ENCODE measurements at regions not wholly inside any gene's neighbourhood (a gene's known extent, or its start where the extent isn't known, plus 50 kb on each side); places are given as distances from the start of the nearest gene placed in this dataset.

- H3K4me3 ChIP-seq (ENCODE audit: low read depth, low read length) = no peak overlapping the region
- TF ChIP-seq CTCF (IDR thresholded peaks at IDR 0.05; ENCODE audit: low read depth, low read length) = no peak
- in situ Hi-C loops (cut with HindIII; ENCODE audit: low sequenced_read_pairs) = no loop called here
- no peak for DNase-seq (ENCODE audit: low read depth, low spot score)
Observed at GRCh38 chr7:52936750-52937149, 98.7 kb upstream of the POM121L12 start.

- no peak for DNase-seq (ENCODE audit: low read depth, low spot score)
- TF ChIP-seq CTCF (IDR thresholded peaks at IDR 0.05; ENCODE audit: low read depth, low read length) = no peak
- no peak overlapping the region for H3K4me3 ChIP-seq (ENCODE audit: low read depth, low read length)
- in situ Hi-C loops (cut with HindIII; ENCODE audit: low sequenced_read_pairs) = no loop called here
Observed at GRCh38 chr7:52928591-52928990, 106.8 kb upstream of the POM121L12 start.

- no peak for TF ChIP-seq CTCF (IDR thresholded peaks at IDR 0.05; ENCODE audit: low read depth, low read length)
- in situ Hi-C loops (cut with HindIII; ENCODE audit: low sequenced_read_pairs) = no loop called here
- DNase-seq (ENCODE audit: low read depth, low spot score) = no peak
- H3K4me3 ChIP-seq (ENCODE audit: low read depth, low read length) = no peak overlapping the region
Observed at GRCh38 chr7:52925332-52925731, 110.1 kb upstream of the POM121L12 start.

- no peak overlapping the region for H3K4me3 ChIP-seq (ENCODE audit: low read depth, low read length)
- no peak for TF ChIP-seq CTCF (IDR thresholded peaks at IDR 0.05; ENCODE audit: low read depth, low read length)
- in situ Hi-C loops (cut with HindIII; ENCODE audit: low sequenced_read_pairs) = no loop called here
- DNase-seq (ENCODE audit: low read depth, low spot score) = no peak
Observed at GRCh38 chr7:52920977-52921376, 114.5 kb upstream of the POM121L12 start.

- TF ChIP-seq CTCF (IDR thresholded peaks at IDR 0.05; ENCODE audit: low read depth, low read length) = peak; percentile 37
- DNase-seq (ENCODE audit: low read depth, low spot score) = no peak
- in situ Hi-C loops (cut with HindIII; ENCODE audit: low sequenced_read_pairs) = no loop called here
- H3K4me3 ChIP-seq (ENCODE audit: low read depth, low read length) = no peak overlapping the region
Observed at GRCh38 chr7:52917982-52918578, 117.4 kb upstream of the POM121L12 start.

GRCh38 chr7:52911795-52912194 is 123.6 kb upstream of the POM121L12 start:
- H3K4me3 ChIP-seq (ENCODE audit: low read depth, low read length) = no peak overlapping the region
- in situ Hi-C loops (cut with HindIII; ENCODE audit: low sequenced_read_pairs) = no loop called here
- TF ChIP-seq CTCF (IDR thresholded peaks at IDR 0.05; ENCODE audit: low read depth, low read length) = no peak
- no peak for DNase-seq (ENCODE audit: low read depth, low spot score)

GRCh38 chr7:52911326-52911725 is 124.1 kb upstream of the POM121L12 start:
- no peak overlapping the region for H3K4me3 ChIP-seq (ENCODE audit: low read depth, low read length)
- in situ Hi-C loops (cut with HindIII; ENCODE audit: low sequenced_read_pairs) = no loop called here
- TF ChIP-seq CTCF (IDR thresholded peaks at IDR 0.05; ENCODE audit: low read depth, low read length) = no peak
- DNase-seq (ENCODE audit: low read depth, low spot score) = no peak
